Fibroblast of lung (primary cell): ENCODE measurements at regions not wholly inside any gene's neighbourhood (a gene's known extent, or its start where the extent isn't known, plus 50 kb on each side); places are given as distances from the start of the nearest gene placed in this dataset.

Experiments
- DNase-seq, 2 donors: peaks; one replicate each; pipeline versions ENCODE4 v3.0.0 to v3.0.0-alpha.2; 2010; ENCODE audit warnings: low read depth in 2 of 2
- H2AFZ ChIP-seq: 2 replicates; pipeline ENCODE4 v1.5.1; 2012; ENCODE audit warnings: low read length, control low read depth, inconsistent platforms
- H3K27ac ChIP-seq: 2 replicates; pipeline ENCODE4 v1.5.1; 2011; ENCODE audit warnings: low read length, control low read depth; ENCODE audit not compliant: insufficient read depth
- H3K27me3 ChIP-seq: 2 replicates; pipeline ENCODE4 v1.5.1; 2011; ENCODE audit warnings: mild to moderate bottlenecking, low read length; ENCODE audit not compliant: control insufficient read depth, insufficient read depth
- H3K36me3 ChIP-seq: 2 replicates; pipeline ENCODE4 v1.5.1; 2011; ENCODE audit warnings: low read length; ENCODE audit not compliant: control insufficient read depth, insufficient read depth
- H3K4me1 ChIP-seq: 2 replicates; pipeline ENCODE4 v1.5.1; 2011; ENCODE audit warnings: low read length; ENCODE audit not compliant: control insufficient read depth, insufficient read depth; ENCODE audit errors: extremely low read depth
- H3K4me2 ChIP-seq: 2 replicates; pipeline ENCODE4 v1.5.1; 2011; ENCODE audit warnings: low read length, control low read depth; ENCODE audit not compliant: insufficient read depth; ENCODE audit errors: extremely low read depth
- H3K4me3 ChIP-seq, 4 experiments: fragments of 200-600 bp in 1 of 4; sonication (generic) in 1 of 4; replicated peaks in 1 of 4; 2 replicates each; pipeline ENCODE4 v1.5.1; 2011 to 2016; ENCODE audit warnings: low read length in 4 of 4, low read depth in 3 of 4, mild to moderate bottlenecking in 3 of 4, control low read depth in 2 of 4, inconsistent platforms in 1 of 4, mixed read lengths in 1 of 4; ENCODE audit not compliant: insufficient read depth in 1 of 4; ENCODE audit errors: control extremely low read depth in 1 of 4
- H3K79me2 ChIP-seq: 2 replicates; pipeline ENCODE4 v1.5.1; 2012; ENCODE audit warnings: mild to moderate bottlenecking, low read length, inconsistent platforms; ENCODE audit not compliant: control insufficient read depth, insufficient read depth
- H3K9ac ChIP-seq: 2 replicates; pipeline ENCODE4 v1.5.1; 2011; ENCODE audit warnings: mild to moderate bottlenecking, low read length, control low read depth; ENCODE audit not compliant: insufficient read depth
- H3K9me3 ChIP-seq: 2 replicates; pipeline ENCODE4 v1.5.1; 2012; ENCODE audit warnings: low read depth, low read length; ENCODE audit not compliant: control insufficient read depth, insufficient read depth
- H4K20me1 ChIP-seq: 2 replicates; pipeline ENCODE4 v1.5.1; 2011; ENCODE audit warnings: low read length; ENCODE audit not compliant: control insufficient read depth, insufficient read depth; ENCODE audit errors: extremely low read depth
- CTCF ChIP-seq, 2 donors: IDR thresholded peaks in 1 of 2; conservative IDR thresholded peaks in 1 of 2; 1 replicate in 1 of 2; 2 replicates in 1 of 2; pipeline ENCODE4 v1.5.1; 2011 to 2012; ENCODE audit warnings: low read length in 2 of 2, control low read depth in 1 of 2, inconsistent platforms in 1 of 2, low read depth in 1 of 2, mild to moderate bottlenecking in 1 of 2
- EZH2 ChIP-seq: IDR thresholded peaks from 2 replicates; pipeline ENCODE4 v1.5.1; 2012; ENCODE audit warnings: low read length, control low read depth, mild to moderate bottlenecking; ENCODE audit errors: missing control alignments

- H3K79me2 ChIP-seq = no peaks in the 10 kb centered on the region
- H3K4me3 ChIP-seq = no peak overlapping the region
- H3K27me3 ChIP-seq = no peaks in the 10 kb centered on the region
- H4K20me1 ChIP-seq = no peaks in the 10 kb centered on the region
- H3K36me3 ChIP-seq = no peaks in the 10 kb centered on the region
- TF ChIP-seq CTCF (conservative IDR thresholded peaks at IDR 0.05 in 1 of 2, IDR thresholded peaks at IDR 0.05 in 1 of 2; ENCODE audit: low read depth in 1 of 2, low read length in 2 of 2) = no peak
- no peak for TF ChIP-seq EZH2
- no peak overlapping the region for H3K4me2 ChIP-seq
- H3K4me1 ChIP-seq = no peaks in the 10 kb centered on the region
- DNase-seq = no peak
- H2AFZ ChIP-seq = no peak overlapping the region
- no peak overlapping the region for H3K9ac ChIP-seq
- H3K9me3 ChIP-seq = no peaks in the 10 kb centered on the region
- no peak overlapping the region for H3K27ac ChIP-seq
Observed at GRCh38 chr7:348480-348844, 58.5 kb downstream of the FOXL3 start.

GRCh38 chr7:348962-349743 lies 59.2 kb downstream of the FOXL3 start:
- H3K9me3 ChIP-seq = no peaks in the 10 kb centered on the region
- no peak overlapping the region for H3K27ac ChIP-seq
- TF ChIP-seq EZH2 (no peak), CTCF (conservative IDR thresholded peaks at IDR 0.05 in 1 of 2, IDR thresholded peaks at IDR 0.05 in 1 of 2; ENCODE audit: low read depth in 1 of 2, low read length in 2 of 2) (no peak)
- H3K4me1 ChIP-seq = no peaks in the 10 kb centered on the region
- H3K79me2 ChIP-seq = no peaks in the 10 kb centered on the region
- DNase-seq = no peak
- H3K4me2 ChIP-seq = no peak overlapping the region
- no peak overlapping the region for H3K9ac ChIP-seq
- H4K20me1 ChIP-seq = no peaks in the 10 kb centered on the region
- no peak overlapping the region for H3K4me3 ChIP-seq
- H3K27me3 ChIP-seq = no peaks in the 10 kb centered on the region
- H2AFZ ChIP-seq = no peak overlapping the region
- H3K36me3 ChIP-seq = no peaks in the 10 kb centered on the region

GRCh38 chr7:351256-351655 lies 61.3 kb downstream of the FOXL3 start:
- Histone ChIP-seq H3K27me3 (no peaks in the 10 kb centered on the region), H3K79me2 (no peaks in the 10 kb centered on the region), H3K9ac (no peak overlapping the region), H3K27ac (no peak overlapping the region), H3K4me2 (no peak overlapping the region), H3K9me3 (no peaks in the 10 kb centered on the region), H2AFZ (no peak overlapping the region), H3K36me3 (no peaks in the 10 kb centered on the region), H3K4me1 (no peaks in the 10 kb centered on the region), H3K4me3 (no peak overlapping the region), H4K20me1 (no peaks in the 10 kb centered on the region)
- TF ChIP-seq EZH2 = no peak
- no peak for TF ChIP-seq CTCF (conservative IDR thresholded peaks at IDR 0.05 in 1 of 2, IDR thresholded peaks at IDR 0.05 in 1 of 2; ENCODE audit: low read depth in 1 of 2, low read length in 2 of 2)
- DNase-seq = no peak
